Gastrocnemius medialis (tissue), 4 donors: ENCODE measurements at regions not wholly inside any gene's neighbourhood (a gene's known extent, or its start where the extent isn't known, plus 50 kb on each side); places are given as distances from the start of the nearest gene placed in this dataset.

Experiments used
- CTCF ChIP-seq, 5 experiments: fragments of 450-650 bp in 3 of 5; fragments of 200-600 bp in 2 of 5; sonication (generic) in 2 of 5; IDR thresholded peaks in 4 of 5; conservative IDR thresholded peaks in 1 of 5; 1 replicate in 4 of 5; 2 replicates in 1 of 5; pipeline ENCODE4 v1.5.1; 2016 to 2019; ENCODE audit warnings: antibody characterized with exemption in 5 of 5, mild to moderate bottlenecking in 3 of 5, moderate library complexity in 3 of 5
- POLR2A ChIP-seq, 2 donors: fragments of 450-650 bp; IDR thresholded peaks; one replicate each; pipeline ENCODE4 v1.6.1; 2017; ENCODE audit warnings: antibody characterized with exemption in 2 of 2, mild to moderate bottlenecking in 2 of 2, moderate library complexity in 2 of 2

GRCh38 chr5:82446809-82447208 lies 168.7 kb upstream of the RPS23 start:
- TF ChIP-seq POLR2A (IDR thresholded peaks at IDR 0.05) (no peak), CTCF (IDR thresholded peaks at IDR 0.05 in 4 of 5, conservative IDR thresholded peaks at IDR 0.05 in 1 of 5) (no peak)
